SU-DHL-6 (cell line): ENCODE measurements at regions not wholly inside any gene's neighbourhood (a gene's known extent, or its start where the extent isn't known, plus 50 kb on each side); places are given as distances from the start of the nearest gene placed in this dataset.

Experiments
- EZH2phosphoT487 ChIP-seq: fragments of 200-600 bp; sonication (generic), shearing (Covaris generic); conservative IDR thresholded peaks from 2 replicates; pipeline ENCODE4 v1.6.1; 2018; ENCODE audit warnings: mild to moderate bottlenecking, antibody characterized with exemption, low read length, moderate library complexity, mixed read lengths
- TF ChIP-seq, protein P1 (sequence below): fragments of 200-600 bp; sonication (generic); IDR thresholded peaks from one replicate; pipeline ENCODE4 v1.5.1; 2017; ENCODE audit warnings: antibody characterized with exemption, mild to moderate bottlenecking, low read length, moderate library complexity; ENCODE audit not compliant: insufficient read depth, poor library complexity, severe bottlenecking

GRCh38 chr11:15907806-15908205, 448.5 kb downstream of the SOX6 start:
- TF ChIP-seq, protein P1, sequence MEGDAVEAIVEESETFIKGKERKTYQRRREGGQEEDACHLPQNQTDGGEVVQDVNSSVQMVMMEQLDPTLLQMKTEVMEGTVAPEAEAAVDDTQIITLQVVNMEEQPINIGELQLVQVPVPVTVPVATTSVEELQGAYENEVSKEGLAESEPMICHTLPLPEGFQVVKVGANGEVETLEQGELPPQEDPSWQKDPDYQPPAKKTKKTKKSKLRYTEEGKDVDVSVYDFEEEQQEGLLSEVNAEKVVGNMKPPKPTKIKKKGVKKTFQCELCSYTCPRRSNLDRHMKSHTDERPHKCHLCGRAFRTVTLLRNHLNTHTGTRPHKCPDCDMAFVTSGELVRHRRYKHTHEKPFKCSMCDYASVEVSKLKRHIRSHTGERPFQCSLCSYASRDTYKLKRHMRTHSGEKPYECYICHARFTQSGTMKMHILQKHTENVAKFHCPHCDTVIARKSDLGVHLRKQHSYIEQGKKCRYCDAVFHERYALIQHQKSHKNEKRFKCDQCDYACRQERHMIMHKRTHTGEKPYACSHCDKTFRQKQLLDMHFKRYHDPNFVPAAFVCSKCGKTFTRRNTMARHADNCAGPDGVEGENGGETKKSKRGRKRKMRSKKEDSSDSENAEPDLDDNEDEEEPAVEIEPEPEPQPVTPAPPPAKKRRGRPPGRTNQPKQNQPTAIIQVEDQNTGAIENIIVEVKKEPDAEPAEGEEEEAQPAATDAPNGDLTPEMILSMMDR = no peak
- no peak for TF ChIP-seq EZH2phosphoT487
